ENCODE measurements at regions not wholly inside any gene's neighbourhood (a gene's known extent, or its start where the extent isn't known, plus 50 kb on each side); places are given as distances from the start of the nearest gene placed in this dataset.

- POLR2A ChIA-PET, result no interaction called here
- 65% methylated on average over 3 of the region's 3 CpGs for WGBS (ENCODE audit: missing lambda C conversion rate)
- Histone ChIP-seq H3K27ac (no peak overlapping the region; a peak in 1 of 6 replicates), H3K4me3 (no peak overlapping the region), H3K4me2 (no peak overlapping the region), H3K9me3 (no peaks in the 10 kb centered on the region), H3K4me1 (no peaks in the 10 kb centered on the region)
- ATAC-seq (no peak), DNase-seq (ENCODE audit: low read depth in 1 of 2, low spot score in 1 of 2) (no peak), FAIRE-seq (no peak)
- TF ChIP-seq E2F6 (IDR thresholded peaks at IDR 0.05; ENCODE audit: borderline replicate concordance, low read depth) (no peak), CHD4 (IDR thresholded peaks at IDR 0.05; ENCODE audit: borderline replicate concordance) (no peak), GATA3 (IDR thresholded peaks at IDR 0.05; ENCODE audit: borderline replicate concordance) (no peak), CEBPB (IDR thresholded peaks at IDR 0.05) (no peak), POLR2A (IDR thresholded peaks at IDR 0.05; ENCODE audit: low read length) (no peak), EHMT2 (IDR thresholded peaks at IDR 0.05; ENCODE audit: low read depth) (no peak), ESRRA (IDR thresholded peaks at IDR 0.05; ENCODE audit: borderline replicate concordance, low read length) (no peak), TFCP2L1 (CRISPR knock-in tag; IDR thresholded peaks at IDR 0.05) (no peak), TP53 (CRISPR knock-in tag; IDR thresholded peaks at IDR 0.05) (no peak), HMGXB4 (CRISPR knock-in tag; IDR thresholded peaks at IDR 0.05; ENCODE audit: borderline replicate concordance) (no peak)
- CTCF ChIA-PET, result no interaction called here
These were observed 270.8 kb downstream of the PSAT1 start for GRCh38 chr9:78567693-78568092.

DNA sequence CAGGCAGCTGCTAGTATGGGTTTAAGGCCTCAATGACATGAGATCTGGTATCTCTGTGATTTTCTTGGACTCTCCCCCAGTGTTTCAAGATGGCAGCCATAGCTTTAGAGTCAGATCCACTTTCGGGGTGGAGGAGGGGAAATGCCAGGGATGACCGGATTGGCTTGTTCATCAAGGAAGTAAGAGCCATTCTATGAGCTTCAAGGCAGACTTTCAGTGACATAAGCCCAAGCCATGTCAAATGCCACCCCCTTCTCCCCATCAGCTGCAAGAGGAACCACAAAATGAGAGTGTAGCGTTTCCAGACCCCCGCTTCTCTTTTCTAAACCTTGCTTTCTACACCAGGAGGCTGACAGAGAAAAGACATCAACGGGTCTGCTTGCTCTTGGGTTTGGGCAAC is 271.8 kb downstream of the PSAT1 start:
- DNase-seq (ENCODE audit: low read depth in 1 of 2, low spot score in 1 of 2) (no peak), ATAC-seq (no peak), FAIRE-seq (no peak)
- POLR2A ChIA-PET, result no interaction called here
- no peak overlapping the region for H3K27ac ChIP-seq
- no peak overlapping the region for H3K4me2 ChIP-seq
- no peaks in the 10 kb centered on the region for H3K9me3 ChIP-seq
- WGBS (ENCODE audit: missing lambda C conversion rate), result 65% methylated on average over 5 of the region's 5 CpGs
- no peak overlapping the region for H3K4me3 ChIP-seq
- no peaks in the 10 kb centered on the region for H3K4me1 ChIP-seq
- CTCF ChIA-PET, result interaction anchor here (1.2 to 1.4 kb wide), 2 partner anchors 10 to 12 kb away, joined by 4 read pairs; no protein-coding TSS in a partner anchor
- no peak for TF ChIP-seq FOXS1 (CRISPR knock-in tag; IDR thresholded peaks at IDR 0.05)
- TF ChIP-seq, protein P1, sequence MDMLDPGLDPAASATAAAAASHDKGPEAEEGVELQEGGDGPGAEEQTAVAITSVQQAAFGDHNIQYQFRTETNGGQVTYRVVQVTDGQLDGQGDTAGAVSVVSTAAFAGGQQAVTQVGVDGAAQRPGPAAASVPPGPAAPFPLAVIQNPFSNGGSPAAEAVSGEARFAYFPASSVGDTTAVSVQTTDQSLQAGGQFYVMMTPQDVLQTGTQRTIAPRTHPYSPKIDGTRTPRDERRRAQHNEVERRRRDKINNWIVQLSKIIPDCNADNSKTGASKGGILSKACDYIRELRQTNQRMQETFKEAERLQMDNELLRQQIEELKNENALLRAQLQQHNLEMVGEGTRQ (IDR thresholded peaks at IDR 0.05), result no peak
- TF ChIP-seq NR3C1 (IDR thresholded peaks at IDR 0.05), result no peak
- no peak for TF ChIP-seq HEYL (CRISPR knock-in tag; IDR thresholded peaks at IDR 0.05)
- no peak for TF ChIP-seq GATA3 (IDR thresholded peaks at IDR 0.05; ENCODE audit: borderline replicate concordance)
- no peak for TF ChIP-seq CHD4 (IDR thresholded peaks at IDR 0.05; ENCODE audit: borderline replicate concordance)
- TF ChIP-seq NPAS2 (CRISPR knock-in tag; IDR thresholded peaks at IDR 0.05; ENCODE audit: borderline replicate concordance), result no peak
- no peak for TF ChIP-seq RAD21 (conservative IDR thresholded peaks at IDR 0.05 in 1 of 2, IDR thresholded peaks at IDR 0.05 in 1 of 2)
- no peak for TF ChIP-seq MAZ (IDR thresholded peaks at IDR 0.05; ENCODE audit: borderline replicate concordance, low read depth, low read length)

- Histone ChIP-seq H3K9me3 (no peaks in the 10 kb centered on the region), H3K27ac (no peak overlapping the region), H3K4me2 (no peak overlapping the region), H3K4me3 (no peak overlapping the region), H3K4me1 (no peaks in the 10 kb centered on the region)
- 32% methylated on average over 3 of the region's 3 CpGs for WGBS (ENCODE audit: missing lambda C conversion rate)
- ChIA-PET CTCF (interaction anchor here (0.8 kb wide), 1 partner anchor 133 kb away, joined by 3 read pairs; no protein-coding TSS in a partner anchor), POLR2A (no interaction called here)
- FAIRE-seq (no peak), DNase-seq (ENCODE audit: low read depth in 1 of 2, low spot score in 1 of 2) (no peak), ATAC-seq (no peak)
- TF ChIP-seq, protein P1 (IDR thresholded peaks at IDR 0.05), result no peak
- no peak for TF ChIP-seq FOSL2 (IDR thresholded peaks at IDR 0.05)
- 0 out of 2 replicates have a peak, but pooled peaks have one; percentile 12 for TF ChIP-seq FOSL2 (CRISPR knock-in tag; IDR thresholded peaks at IDR 0.05)
These were observed 275.3 kb downstream of the PSAT1 start for GRCh38 chr9:78572266-78572665.
